AG10803 (cell line): ENCODE measurements at regions not wholly inside any gene's neighbourhood (a gene's known extent, or its start where the extent isn't known, plus 50 kb on each side); places are given as distances from the start of the nearest gene placed in this dataset.

Experiments
- DNase-seq: peaks from one replicate; pipeline ENCODE4 v3.0.0; 2010; ENCODE audit warnings: low read depth
- H3K4me3 ChIP-seq: 2 replicates; pipeline ENCODE4 v1.5.1; 2011; ENCODE audit warnings: mild to moderate bottlenecking, low read length, control low read depth
- TF ChIP-seq, protein P1 (sequence below): conservative IDR thresholded peaks from 2 replicates; pipeline ENCODE4 v1.5.1; 2011; ENCODE audit warnings: mild to moderate bottlenecking, low read length, control low read depth, inconsistent platforms

DNA sequence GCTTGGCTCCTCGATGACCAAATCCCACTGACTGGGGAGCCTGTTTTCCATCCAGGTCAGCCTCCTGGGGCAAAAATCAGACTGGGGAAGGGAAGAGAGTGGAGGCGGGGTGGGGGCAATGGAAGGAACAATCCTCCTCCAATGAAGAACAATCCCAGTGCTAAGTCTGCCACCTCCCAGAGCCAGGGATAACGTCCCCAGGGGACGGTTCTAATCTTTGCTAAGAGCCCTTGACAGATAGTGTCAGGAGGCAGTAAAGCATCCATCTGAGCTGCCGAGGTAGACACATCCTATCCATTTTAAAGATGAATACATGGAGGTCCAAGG lies 298.5 kb upstream of the MSX2 start:
- TF ChIP-seq, protein P1, sequence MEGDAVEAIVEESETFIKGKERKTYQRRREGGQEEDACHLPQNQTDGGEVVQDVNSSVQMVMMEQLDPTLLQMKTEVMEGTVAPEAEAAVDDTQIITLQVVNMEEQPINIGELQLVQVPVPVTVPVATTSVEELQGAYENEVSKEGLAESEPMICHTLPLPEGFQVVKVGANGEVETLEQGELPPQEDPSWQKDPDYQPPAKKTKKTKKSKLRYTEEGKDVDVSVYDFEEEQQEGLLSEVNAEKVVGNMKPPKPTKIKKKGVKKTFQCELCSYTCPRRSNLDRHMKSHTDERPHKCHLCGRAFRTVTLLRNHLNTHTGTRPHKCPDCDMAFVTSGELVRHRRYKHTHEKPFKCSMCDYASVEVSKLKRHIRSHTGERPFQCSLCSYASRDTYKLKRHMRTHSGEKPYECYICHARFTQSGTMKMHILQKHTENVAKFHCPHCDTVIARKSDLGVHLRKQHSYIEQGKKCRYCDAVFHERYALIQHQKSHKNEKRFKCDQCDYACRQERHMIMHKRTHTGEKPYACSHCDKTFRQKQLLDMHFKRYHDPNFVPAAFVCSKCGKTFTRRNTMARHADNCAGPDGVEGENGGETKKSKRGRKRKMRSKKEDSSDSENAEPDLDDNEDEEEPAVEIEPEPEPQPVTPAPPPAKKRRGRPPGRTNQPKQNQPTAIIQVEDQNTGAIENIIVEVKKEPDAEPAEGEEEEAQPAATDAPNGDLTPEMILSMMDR = no peak
- no peak for DNase-seq
- H3K4me3 ChIP-seq = no peak overlapping the region

DNA sequence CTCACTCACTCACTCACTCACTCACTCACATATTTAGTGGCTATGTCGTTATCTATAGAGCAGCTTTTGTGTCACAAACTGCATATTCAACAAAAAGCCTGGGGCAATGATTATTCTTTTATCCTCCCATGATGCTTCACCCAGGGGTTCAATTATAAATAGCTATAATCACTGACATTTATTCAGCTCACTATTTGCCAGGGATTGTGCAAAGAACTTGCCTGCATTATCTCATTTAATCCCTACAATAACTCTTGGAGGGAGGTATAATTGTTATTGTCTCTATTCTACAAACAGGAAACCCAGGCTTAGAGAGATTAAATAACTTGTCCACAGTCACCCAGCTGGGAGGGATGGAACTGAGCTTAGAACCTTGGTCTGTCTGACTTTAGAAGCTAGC lies 298.0 kb upstream of the MSX2 start:
- DNase-seq = no peak
- no peak overlapping the region for H3K4me3 ChIP-seq
- TF ChIP-seq, protein P1 = no peak

DNA sequence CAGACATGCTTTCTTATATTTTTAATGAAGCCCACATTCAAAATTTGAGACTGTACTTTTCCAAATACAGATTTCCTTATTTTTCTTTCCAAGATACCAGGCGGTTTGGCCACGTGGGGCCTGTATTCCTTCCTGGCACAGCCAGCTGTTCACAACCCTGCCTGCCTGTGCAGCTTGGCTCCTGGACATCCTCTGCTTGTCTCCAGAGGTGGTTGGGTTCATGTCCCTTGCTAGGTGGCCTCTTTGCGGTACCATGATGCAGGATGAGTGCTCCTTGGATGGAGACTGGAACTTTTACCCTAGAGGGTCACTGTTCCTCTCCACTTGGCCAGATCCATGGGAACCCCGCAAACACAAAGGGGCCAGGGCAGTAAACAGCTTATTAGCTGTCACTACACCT lies 297.5 kb upstream of the MSX2 start:
- TF ChIP-seq, protein P1 = no peak
- DNase-seq = no peak
- no peak overlapping the region for H3K4me3 ChIP-seq

DNA sequence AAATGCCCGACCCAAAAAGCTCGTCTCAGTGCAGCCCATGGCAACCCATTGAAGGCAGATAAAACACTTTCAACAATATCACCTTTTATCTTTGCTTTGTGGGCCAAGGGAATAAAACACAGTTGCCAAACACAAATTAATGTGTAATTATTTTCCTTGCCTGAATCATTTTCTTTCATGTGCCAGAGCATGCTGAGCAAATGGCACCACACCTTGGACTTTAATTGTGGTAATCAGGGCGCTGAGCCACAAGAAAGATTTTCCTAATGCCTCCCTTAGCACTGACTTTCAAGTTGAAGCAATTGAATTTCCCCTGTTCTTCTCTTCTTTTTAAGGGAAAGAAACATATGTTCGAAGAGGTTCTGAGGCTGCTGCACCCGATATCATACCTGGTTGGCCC lies 297.1 kb upstream of the MSX2 start:
- TF ChIP-seq, protein P1 = no peak
- DNase-seq = no peak
- H3K4me3 ChIP-seq = no peak overlapping the region

DNA sequence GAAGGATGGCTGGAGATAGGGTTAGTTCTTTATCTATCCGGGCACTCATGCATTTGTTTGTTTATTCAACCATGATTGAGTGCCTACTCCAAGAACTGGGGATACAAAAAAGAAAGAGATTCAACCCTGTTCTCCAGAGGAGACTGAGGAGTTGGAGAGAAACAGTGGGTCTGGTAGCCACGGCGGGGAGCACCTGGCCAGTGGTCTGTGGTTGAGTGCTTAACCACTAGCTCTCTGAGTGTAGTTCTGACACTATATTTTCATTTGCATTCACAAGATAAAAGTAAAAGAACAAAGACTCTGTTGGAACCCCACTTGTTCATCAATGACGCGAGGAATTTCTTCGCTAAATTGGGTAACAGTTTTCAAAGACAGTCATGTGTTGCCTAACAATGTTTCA lies 295.5 kb upstream of the MSX2 start:
- TF ChIP-seq, protein P1 = no peak
- H3K4me3 ChIP-seq = no peak overlapping the region
- DNase-seq = no peak

DNA sequence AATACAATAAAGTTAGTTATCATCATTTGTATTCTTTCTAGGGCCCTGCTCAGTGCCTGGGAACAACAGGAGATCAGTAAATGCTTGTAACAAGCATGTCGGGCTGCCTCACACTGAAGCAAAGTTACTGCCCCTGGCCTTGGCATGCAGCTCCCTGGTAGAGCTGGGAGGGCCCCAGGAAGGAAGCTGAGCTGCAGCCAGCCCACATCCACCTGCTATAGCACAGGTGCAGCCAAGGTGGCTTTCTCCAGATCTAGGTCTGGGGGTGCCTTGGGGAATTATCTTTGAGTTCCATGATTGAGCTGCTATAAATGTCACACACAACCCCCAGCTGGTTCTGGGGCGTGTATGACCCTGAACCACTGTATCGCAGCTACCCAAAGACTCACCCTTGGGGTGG lies 293.4 kb upstream of the MSX2 start:
- H3K4me3 ChIP-seq = no peak overlapping the region
- TF ChIP-seq, protein P1 = no peak
- DNase-seq = no peak

DNA sequence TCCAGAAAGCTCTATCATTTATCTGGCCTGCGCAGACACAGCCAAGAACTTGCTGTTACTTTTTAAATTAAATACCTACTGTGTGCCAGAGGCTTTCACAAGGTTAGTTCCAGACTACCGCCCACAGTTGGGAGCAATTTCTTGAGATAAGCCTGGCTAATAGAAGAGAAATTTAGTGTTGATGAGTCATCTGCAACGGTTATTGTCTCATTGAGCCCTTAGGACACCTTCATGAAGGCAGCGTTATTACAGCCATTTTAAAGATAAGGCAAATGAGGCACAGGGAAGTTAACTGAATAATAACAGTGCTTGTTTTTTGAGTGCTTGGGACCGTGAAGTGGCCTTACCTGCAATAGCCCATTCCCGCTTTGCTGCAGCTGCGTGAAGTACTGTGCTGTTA lies 292.9 kb upstream of the MSX2 start:
- DNase-seq = no peak
- H3K4me3 ChIP-seq = no peak overlapping the region
- TF ChIP-seq, protein P1 = no peak
